Erythroblast (primary cell): ENCODE measurements at regions not wholly inside any gene's neighbourhood (a gene's known extent, or its start where the extent isn't known, plus 50 kb on each side); places are given as distances from the start of the nearest gene placed in this dataset.

ENCODE experiments used
- GATA1 ChIP-seq: IDR thresholded peaks from 2 replicates; pipeline ENCODE4 v1.6.1; 2011; ENCODE audit warnings: low read depth, mild to moderate bottlenecking, control low read depth, low read length, moderate library complexity
- POLR2A ChIP-seq: IDR thresholded peaks from 2 replicates; pipeline ENCODE4 v1.6.1; 2011; ENCODE audit warnings: mild to moderate bottlenecking, low read length

DNA sequence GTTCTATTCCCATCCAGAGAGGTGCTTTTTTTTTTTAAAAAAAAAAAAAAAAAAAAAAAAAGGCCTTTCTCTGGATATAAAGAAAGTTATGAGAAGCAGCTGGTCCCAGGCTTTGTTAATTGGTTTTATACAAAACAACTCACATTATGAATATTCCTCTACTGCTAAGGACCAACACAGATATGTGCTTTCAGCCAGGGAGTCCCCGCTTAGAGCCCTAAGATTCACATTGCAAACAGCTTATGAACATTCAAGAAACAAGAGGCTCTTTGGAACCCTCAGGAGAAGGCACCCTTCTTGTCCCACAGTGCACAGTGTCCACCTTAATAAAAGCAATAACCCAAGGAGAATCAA, 53.5 kb upstream of the GPR31 start:
- no peak for TF ChIP-seq POLR2A
- TF ChIP-seq GATA1, result no peak
